Breast epithelium (tissue), 4 donors: ENCODE measurements at regions not wholly inside any gene's neighbourhood (a gene's known extent, or its start where the extent isn't known, plus 50 kb on each side); places are given as distances from the start of the nearest gene placed in this dataset.

Experiments used
- DNase-seq, 2 donors: peaks; one replicate each; pipeline ENCODE4 v3.0.0-alpha.2; 2019; ENCODE audit warnings: low spot score in 2 of 2
- H3K27ac ChIP-seq, 2 donors: fragments of 200-600 bp; sonication (generic) in 1 of 2; one replicate each; pipeline ENCODE4 v1.5.1; 2016 to 2019; ENCODE audit warnings: mild to moderate bottlenecking in 1 of 2
- H3K27me3 ChIP-seq, 2 donors: fragments of 200-600 bp; sonication (generic) in 1 of 2; one replicate each; pipeline versions ENCODE4 v1.5.1 to v1.6.0; 2017 to 2019; ENCODE audit warnings: control low read depth in 1 of 2, mild to moderate bottlenecking in 1 of 2
- H3K36me3 ChIP-seq: fragments of 200-600 bp; one replicate; pipeline ENCODE4 v1.5.1; 2019
- H3K4me1 ChIP-seq, 2 donors: fragments of 200-600 bp; sonication (generic); one replicate each; pipeline ENCODE4 v1.5.1; 2016 to 2019; ENCODE audit warnings: control low read depth in 1 of 2
- H3K4me3 ChIP-seq, 3 donors: fragments of 200-600 bp; sonication (generic); 1 replicate in 2 of 3; 2 replicates in 1 of 3; pipeline ENCODE4 v1.5.1; 2016 to 2019; ENCODE audit warnings: mild to moderate bottlenecking in 3 of 3, moderate library complexity in 2 of 3
- H3K9me3 ChIP-seq, 2 donors: fragments of 200-600 bp; sonication (generic) in 1 of 2; one replicate each; pipeline ENCODE4 v1.5.1; 2016 to 2019; ENCODE audit warnings: control low read depth in 1 of 2
- CTCF ChIP-seq, 3 donors: fragments of 450-650 bp; IDR thresholded peaks; one replicate each; pipeline ENCODE4 v1.5.1; 2016 to 2017; ENCODE audit warnings: antibody characterized with exemption in 3 of 3, mild to moderate bottlenecking in 3 of 3, moderate library complexity in 3 of 3
- POLR2A ChIP-seq: fragments of 450-650 bp; IDR thresholded peaks from one replicate; pipeline ENCODE4 v1.6.1; 2016; ENCODE audit warnings: antibody characterized with exemption, mild to moderate bottlenecking, moderate library complexity
- POLR2AphosphoS5 ChIP-seq, 3 donors: sonication (generic); formaldehyde crosslinking; IDR thresholded peaks; one replicate each; pipeline ENCODE4 v1.6.1; 2017; ENCODE audit warnings: antibody characterized with exemption in 3 of 3
- intact Hi-C: fragments of 100-400 bp; cut with DNase I; formaldehyde crosslinking; loops from one replicate; pipeline ENCODE4 v1.15.1; 2023; ENCODE audit warnings: low total_unique reads

DNA sequence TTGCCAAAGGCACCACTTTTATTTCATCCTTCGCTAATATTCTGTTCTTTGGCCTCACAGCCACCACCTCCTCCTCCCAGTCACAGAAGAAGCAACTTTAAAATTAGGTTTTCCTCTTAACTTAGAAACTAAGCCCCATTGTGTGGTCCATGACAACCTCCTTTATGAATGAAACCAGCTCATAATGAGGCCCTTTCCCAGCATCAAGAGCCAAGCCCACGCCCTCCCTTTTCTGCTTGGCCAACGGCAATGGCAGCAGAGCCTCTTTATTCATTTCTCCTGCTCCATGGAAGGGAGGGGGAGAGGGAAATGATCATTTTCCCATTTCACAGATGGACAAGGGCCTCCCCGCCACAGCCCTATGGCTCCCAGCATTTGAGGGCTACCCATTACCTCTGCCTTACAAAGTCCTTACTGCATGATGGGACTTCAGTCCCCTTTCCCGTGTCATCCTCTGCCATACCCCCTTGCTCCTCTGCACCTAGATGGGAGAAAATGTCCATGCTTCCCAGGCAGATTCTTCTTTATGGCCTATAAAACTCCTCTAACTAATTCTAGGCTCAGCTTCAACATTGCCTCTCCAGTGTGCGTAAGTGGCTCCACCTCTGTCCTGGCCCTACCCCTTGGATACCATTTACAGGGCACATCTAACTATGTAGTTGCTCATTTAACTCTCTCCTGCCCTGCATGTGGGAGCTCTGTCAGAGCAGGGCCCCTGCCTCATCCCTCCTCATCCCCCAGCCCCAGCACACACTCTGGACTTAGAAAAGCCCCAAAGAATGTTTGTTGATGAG, 475.5 kb downstream of the RPS24 start:
- Histone ChIP-seq H3K4me1 (no peaks in the 10 kb centered on the region), H3K27me3 (no peaks in the 10 kb centered on the region), H3K36me3 (no peaks in the 10 kb centered on the region), H3K27ac (no peak overlapping the region), H3K4me3 (no peak overlapping the region), H3K9me3 (no peaks in the 10 kb centered on the region)
- intact Hi-C loops: no loop called here
- TF ChIP-seq POLR2A (no peak), CTCF (IDR thresholded peaks at IDR 0.05) (no peak), POLR2AphosphoS5 (IDR thresholded peaks at IDR 0.05) (no peak)
- no peak for DNase-seq

DNA sequence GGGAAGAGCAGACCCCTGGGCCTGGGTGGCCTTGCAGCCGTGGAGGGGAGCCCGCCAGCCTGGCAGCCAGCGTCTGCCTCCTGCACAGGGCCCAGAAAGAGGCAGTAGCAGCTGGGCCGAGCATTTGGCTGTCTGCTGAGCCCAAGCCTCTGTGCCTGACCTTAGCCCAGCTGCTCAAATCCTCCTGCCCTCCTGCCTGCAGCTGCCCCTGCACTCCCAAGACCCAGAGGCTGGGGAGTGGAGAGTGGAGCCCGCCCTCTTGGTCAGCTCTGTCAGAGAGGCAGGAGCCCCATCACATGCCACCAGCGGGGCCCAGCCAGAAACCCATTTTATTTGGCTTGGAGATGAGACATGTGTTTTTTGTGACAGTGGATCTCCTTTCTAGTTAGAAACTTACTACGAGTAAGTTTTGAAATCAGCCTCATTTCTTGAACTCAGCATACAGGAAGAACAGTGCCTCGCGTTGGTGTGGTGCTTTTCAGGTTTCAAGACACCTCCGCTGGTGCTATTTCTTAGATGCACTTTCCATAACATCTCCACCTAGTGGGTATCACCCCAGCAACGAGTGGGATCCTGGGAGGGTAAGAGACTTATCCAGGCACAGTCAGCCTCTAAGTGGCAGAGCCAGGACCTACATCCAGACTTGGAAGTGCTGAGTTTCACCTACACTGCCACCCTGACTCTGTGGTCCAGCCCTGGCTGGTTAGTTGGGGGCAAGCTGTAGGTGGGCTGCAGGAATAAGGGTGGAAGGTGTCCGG, 477.1 kb downstream of the RPS24 start:
- Histone ChIP-seq H3K27ac (peak overlapping the region in 1 of 2 donors; percentile 43), H3K4me1 (no peaks in the 10 kb centered on the region), H3K27me3 (no peaks in the 10 kb centered on the region), H3K9me3 (no peaks in the 10 kb centered on the region), H3K36me3 (no peaks in the 10 kb centered on the region), H3K4me3 (no peak overlapping the region)
- DNase-seq: no peak
- intact Hi-C loops: no loop called here
- no peak for TF ChIP-seq CTCF (IDR thresholded peaks at IDR 0.05)
- no peak for TF ChIP-seq POLR2AphosphoS5 (IDR thresholded peaks at IDR 0.05)
- TF ChIP-seq POLR2A: no peak

DNA sequence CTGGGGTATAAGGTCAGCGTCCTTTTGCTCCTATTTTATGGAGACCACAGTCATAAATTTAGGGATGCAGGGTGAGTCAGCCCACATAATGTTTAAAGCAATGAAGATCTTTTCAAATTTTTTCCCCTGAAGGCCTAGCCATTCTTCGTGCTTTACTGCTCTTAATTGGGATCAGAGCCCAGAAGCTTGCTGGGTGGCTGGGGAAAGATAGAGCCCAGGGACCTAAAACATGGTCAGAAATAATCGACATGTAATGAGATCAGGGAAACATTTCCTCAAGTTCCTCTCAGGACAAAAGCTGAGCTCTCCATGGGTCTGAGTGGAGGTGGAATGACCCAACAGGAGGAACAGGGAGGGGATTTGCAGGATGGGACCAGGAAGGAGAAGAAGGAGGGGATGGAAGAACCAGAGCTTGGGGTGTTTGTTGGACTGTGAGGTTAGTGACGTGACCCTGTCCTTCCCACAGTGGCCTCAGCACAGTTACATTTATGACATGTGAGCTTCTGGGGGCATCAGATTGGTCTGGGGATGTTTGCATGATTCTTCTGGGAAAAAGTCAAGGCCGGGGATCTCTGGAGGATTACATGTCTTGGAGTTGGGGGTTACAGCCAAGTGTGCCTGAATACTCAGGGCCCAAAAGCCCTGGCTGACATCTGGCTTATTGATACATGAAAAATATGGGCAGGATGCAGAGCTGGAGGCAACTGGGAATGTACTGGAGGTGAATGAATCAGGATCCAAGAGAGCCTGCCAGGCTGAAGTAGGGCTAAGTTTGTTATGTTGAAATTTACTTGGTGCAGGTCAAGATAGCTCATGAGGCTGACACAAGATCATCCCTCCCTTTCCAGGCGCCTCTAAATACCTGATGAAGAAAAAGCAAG, 477.9 kb downstream of the RPS24 start:
- H3K36me3 ChIP-seq: no peaks in the 10 kb centered on the region
- no peaks in the 10 kb centered on the region for H3K4me1 ChIP-seq
- no peak for DNase-seq
- intact Hi-C loops: no loop called here
- no peak overlapping the region for H3K4me3 ChIP-seq
- no peaks in the 10 kb centered on the region for H3K27me3 ChIP-seq
- TF ChIP-seq POLR2AphosphoS5 (IDR thresholded peaks at IDR 0.05) (no peak), CTCF (IDR thresholded peaks at IDR 0.05) (no peak), POLR2A (no peak)
- H3K27ac ChIP-seq: peak overlapping the region in 1 of 2 donors; percentile 43
- no peaks in the 10 kb centered on the region for H3K9me3 ChIP-seq

DNA sequence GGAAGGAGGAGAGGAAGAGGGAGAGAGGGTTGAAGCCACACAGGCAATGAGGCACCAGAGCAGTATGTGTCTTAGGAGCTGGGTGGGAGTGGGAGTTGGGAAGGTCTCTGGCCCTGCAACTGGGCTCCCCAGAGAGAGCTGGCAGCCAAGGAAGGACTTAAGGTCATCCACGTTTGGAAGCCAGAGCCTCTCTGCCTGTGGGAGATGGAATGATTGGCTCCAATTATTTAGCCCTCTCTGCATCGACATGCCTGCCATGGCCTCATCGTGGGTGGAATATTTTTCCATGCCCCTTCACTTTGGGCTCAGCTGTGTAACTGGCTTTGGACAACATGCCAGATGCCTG, 478.5 kb downstream of the RPS24 start:
- Histone ChIP-seq H3K4me1 (no peaks in the 10 kb centered on the region), H3K27ac (peak overlapping the region in 1 of 2 donors; percentile 43), H3K4me3 (no peak overlapping the region), H3K36me3 (no peaks in the 10 kb centered on the region), H3K27me3 (no peaks in the 10 kb centered on the region), H3K9me3 (no peaks in the 10 kb centered on the region)
- intact Hi-C loops: no loop called here
- no peak for DNase-seq
- TF ChIP-seq POLR2A (no peak), POLR2AphosphoS5 (IDR thresholded peaks at IDR 0.05) (no peak), CTCF (IDR thresholded peaks at IDR 0.05) (no peak)
